T47D (cell line): ENCODE measurements at regions not wholly inside any gene's neighbourhood (a gene's known extent, or its start where the extent isn't known, plus 50 kb on each side); places are given as distances from the start of the nearest gene placed in this dataset.

Source experiments
- DNase-seq, 2 experiments: peaks; one replicate each; pipeline versions ENCODE4 v3.0.0 to v3.0.0-alpha.2; 2011 to 2012; ENCODE audit warnings: low read depth in 1 of 2, low spot score in 1 of 2
- JUND ChIP-seq: IDR thresholded peaks from 2 replicates; pipeline ENCODE4 v1.6.1; 2012; ENCODE audit warnings: low read depth
- in situ Hi-C: cut with HindIII; loops from 2 replicates; pipeline ENCODE4 v1.10.0; 2016; ENCODE audit warnings: low sequenced_read_pairs, low pct_unique_long_range_greater_than_20kb

- no peak for TF ChIP-seq JUND
- in situ Hi-C loops, result no loop called here
- no peak for DNase-seq
These were observed 52.8 kb upstream of the DHX15 start for GRCh38 chr4:24637173-24637572.

- DNase-seq, result no peak
- TF ChIP-seq JUND, result no peak
- in situ Hi-C loops, result no loop called here
These were observed 54.1 kb upstream of the DHX15 start for GRCh38 chr4:24638396-24638875.

- in situ Hi-C loops, result no loop called here
- TF ChIP-seq JUND, result no peak
- DNase-seq, result no peak
These were observed 55.4 kb upstream of the DHX15 start for GRCh38 chr4:24639714-24640113.

GRCh38 chr4:24640366-24640765 is 56.0 kb upstream of the DHX15 start:
- in situ Hi-C loops, result no loop called here

GRCh38 chr4:24642981-24643547 is 58.7 kb upstream of the DHX15 start:
- no peak for TF ChIP-seq JUND
- no peak for DNase-seq
- in situ Hi-C loops, result no loop called here

More at GRCh38 chr4:24640366-24640765, 56.0 kb upstream of the DHX15 start:
- no peak for TF ChIP-seq JUND
- no peak for DNase-seq

GRCh38 chr4:24643774-24644520 is 59.6 kb upstream of the DHX15 start:
- DNase-seq, result no peak
- in situ Hi-C loops, result no loop called here
- TF ChIP-seq JUND, result no peak

- in situ Hi-C loops, result no loop called here
- DNase-seq, result no peak
- no peak for TF ChIP-seq JUND
These were observed 60.8 kb upstream of the DHX15 start for GRCh38 chr4:24644983-24645764.

GRCh38 chr4:24645765-24646550 is 61.6 kb upstream of the DHX15 start:
- in situ Hi-C loops, result no loop called here
- TF ChIP-seq JUND, result no peak
- DNase-seq, result no peak

- in situ Hi-C loops, result no loop called here
- no peak for TF ChIP-seq JUND
- peak in 1 of 2 experiments; percentile 67 for DNase-seq
These were observed 62.6 kb upstream of the DHX15 start for GRCh38 chr4:24646798-24647460.

- in situ Hi-C loops, result no loop called here
- TF ChIP-seq JUND, result no peak
- no peak for DNase-seq
These were observed 66.7 kb upstream of the DHX15 start for GRCh38 chr4:24650849-24651640.

GRCh38 chr4:24655326-24655725 is 71.0 kb upstream of the DHX15 start:
- no peak for TF ChIP-seq JUND
- in situ Hi-C loops, result no loop called here
- DNase-seq, result no peak
